H1 (cell line): ENCODE measurements at regions not wholly inside any gene's neighbourhood (a gene's known extent, or its start where the extent isn't known, plus 50 kb on each side); places are given as distances from the start of the nearest gene placed in this dataset.

Experiments used
- CTCF ChIA-PET: fragments of 300-600 bp; sonication (Branson Sonifier 250); formaldehyde crosslinking; loops from one replicate; lab custom pipeline; 2021; ENCODE audit not compliant: partially characterized antibody; lab: Charles Lee
- POLR2A ChIA-PET: fragments of 300-600 bp; sonication (Branson Sonifier 250); formaldehyde crosslinking; loops from one replicate; lab custom pipeline; 2021; ENCODE audit warnings: inconsistent platforms; ENCODE audit not compliant: partially characterized antibody; lab: Charles Lee
- DNase-seq, 2 experiments: peaks; one replicate each; pipeline versions ENCODE4 v3.0.0 to v3.0.0-alpha.2; 2010 to 2022; ENCODE audit warnings: low spot score in 2 of 2, low read depth in 1 of 2, mixed read lengths in 1 of 2
- FAIRE-seq: peaks from 2 replicates; lab custom pipeline; 2011; peaks lifted over from hg19 to GRCh38; lab: Jason Lieb, UNC
- H2AFZ ChIP-seq: 2 replicates; pipeline ENCODE4 v1.8.1; 2012; ENCODE audit warnings: low read length, inconsistent platforms
- H2AK5ac ChIP-seq: 2 replicates; pipeline ENCODE4 v1.6.1; 2013; ENCODE audit warnings: low read depth, low read length
- H2BK120ac ChIP-seq: replicated peaks from 2 replicates; pipeline ENCODE3; 2013; ENCODE audit warnings: low read depth, low read length, inconsistent platforms
- H2BK12ac ChIP-seq: 2 replicates; pipeline ENCODE4 v1.6.1; 2013; ENCODE audit warnings: low read depth, low read length
- H2BK15ac ChIP-seq: 2 replicates; pipeline ENCODE4 v1.6.1; 2013; ENCODE audit warnings: low read length
- H2BK20ac ChIP-seq: 2 replicates; pipeline ENCODE4 v1.6.1; 2013; ENCODE audit warnings: low read length
- H2BK5ac ChIP-seq: 2 replicates; pipeline ENCODE4 v1.6.1; 2013; ENCODE audit warnings: low read depth, low read length
- H3K14ac ChIP-seq: 2 replicates; pipeline ENCODE4 v1.6.1; 2013; ENCODE audit warnings: inconsistent platforms; ENCODE audit not compliant: insufficient read length
- H3K18ac ChIP-seq: 2 replicates; pipeline ENCODE4 v1.6.1; 2013; ENCODE audit warnings: low read length; ENCODE audit errors: extremely low read depth
- H3K23ac ChIP-seq: 2 replicates; pipeline ENCODE4 v1.6.1; 2013; ENCODE audit warnings: inconsistent platforms; ENCODE audit not compliant: insufficient read length
- H3K23me2 ChIP-seq: 2 replicates; pipeline ENCODE4 v1.6.1; 2013; ENCODE audit warnings: low read depth, low read length
- H3K27ac ChIP-seq: 2 replicates; pipeline ENCODE4 v1.6.1; 2011; ENCODE audit warnings: low read depth, low read length, inconsistent platforms
- H3K27me3 ChIP-seq, 4 experiments: replicated peaks in 1 of 4; 1 replicate in 1 of 4; 2 replicates in 3 of 4; pipeline versions ENCODE4 v1.6.1 to v1.8.1; 2011 to 2013; ENCODE audit warnings: low read length in 3 of 4, mild to moderate bottlenecking in 3 of 4, inconsistent platforms in 2 of 4, mixed read lengths in 2 of 4, moderate library complexity in 1 of 4; ENCODE audit not compliant: control insufficient read depth in 3 of 4, insufficient read depth in 3 of 4; ENCODE audit errors: extremely low read depth in 1 of 4
- H3K36me3 ChIP-seq, 4 experiments: 2 replicates each; pipeline versions ENCODE4 v1.6.1 to v1.8.1; 2011 to 2013; ENCODE audit warnings: mild to moderate bottlenecking in 4 of 4, low read length in 3 of 4, moderate library complexity in 2 of 4, control low read depth in 1 of 4, inconsistent platforms in 1 of 4; ENCODE audit not compliant: insufficient read depth in 4 of 4, control insufficient read depth in 2 of 4
- H3K4ac ChIP-seq: replicated peaks from 2 replicates; pipeline ENCODE3; 2013; ENCODE audit warnings: low read length, low read depth, mixed read lengths, inconsistent platforms; ENCODE audit not compliant: insufficient read length
- H3K4me1 ChIP-seq, 4 experiments: replicated peaks in 1 of 4; 1 replicate in 1 of 4; 2 replicates in 3 of 4; pipeline versions ENCODE4 v1.6.1 to v1.8.1; 2011 to 2013; ENCODE audit warnings: low read length in 3 of 4, inconsistent platforms in 2 of 4, mixed read lengths in 1 of 4; ENCODE audit not compliant: insufficient read depth in 4 of 4, control insufficient read depth in 3 of 4
- H3K4me2 ChIP-seq, 2 experiments: 2 replicates each; pipeline versions ENCODE4 v1.6.1 to v1.8.1; 2011 to 2013; ENCODE audit warnings: low read depth in 2 of 2, low read length in 2 of 2, control low read depth in 1 of 2, inconsistent platforms in 1 of 2, mild to moderate bottlenecking in 1 of 2; ENCODE audit not compliant: insufficient read depth in 1 of 2
- H3K4me3 ChIP-seq, 4 experiments: fragments of 200-600, 300-600 bp in 1 of 4; sonication (generic), shearing (Covaris generic), sonication (Bioruptor Twin) in 1 of 4; 2 replicates each; pipeline versions ENCODE4 v1.5.1 to v1.8.1; 2011 to 2016; ENCODE audit warnings: low read length in 4 of 4, low read depth in 3 of 4, control low read depth in 2 of 4, inconsistent platforms in 2 of 4, mild to moderate bottlenecking in 2 of 4, mixed read lengths in 1 of 4, moderate library complexity in 1 of 4; ENCODE audit not compliant: insufficient read depth in 2 of 4; ENCODE audit errors: extremely low read depth in 1 of 4
- H3K56ac ChIP-seq: replicated peaks from 2 replicates; pipeline ENCODE3; 2013; ENCODE audit warnings: low read depth, mild to moderate bottlenecking, mixed read lengths, low read length, inconsistent platforms; ENCODE audit not compliant: insufficient read length
- H3K79me1 ChIP-seq: 2 replicates; pipeline ENCODE4 v1.6.1; 2013; ENCODE audit warnings: low read depth, low read length, control low read depth
- H3K79me2 ChIP-seq, 2 experiments: 2 replicates each; pipeline versions ENCODE4 v1.6.1 to v1.8.1; 2012 to 2013; ENCODE audit warnings: low read length in 2 of 2, mild to moderate bottlenecking in 2 of 2, inconsistent platforms in 1 of 2; ENCODE audit not compliant: insufficient read depth in 2 of 2, control insufficient read depth in 1 of 2
- H3K9ac ChIP-seq, 4 experiments: replicated peaks in 1 of 4; 1 replicate in 1 of 4; 2 replicates in 3 of 4; pipeline versions ENCODE4 v1.6.1 to v1.8.1; 2011 to 2013; ENCODE audit warnings: low read depth in 3 of 4, low read length in 3 of 4, control low read depth in 2 of 4, mild to moderate bottlenecking in 2 of 4, moderate library complexity in 2 of 4, inconsistent platforms in 1 of 4; ENCODE audit errors: extremely low read depth in 1 of 4
- H3K9me3 ChIP-seq, 2 experiments: 2 replicates each; pipeline versions ENCODE4 v1.6.1 to v1.8.1; 2012 to 2013; ENCODE audit warnings: mild to moderate bottlenecking in 2 of 2, moderate library complexity in 2 of 2, control low read depth in 1 of 2, inconsistent platforms in 1 of 2, low read depth in 1 of 2, low read length in 1 of 2, mixed read lengths in 1 of 2; ENCODE audit not compliant: insufficient read depth in 2 of 2
- H4K20me1 ChIP-seq, 2 experiments: replicated peaks in 1 of 2; 2 replicates each; pipeline versions ENCODE3 to v1.8.1; 2011 to 2013; ENCODE audit warnings: inconsistent platforms in 2 of 2, low read length in 2 of 2, mild to moderate bottlenecking in 1 of 2; ENCODE audit not compliant: insufficient read depth in 2 of 2, control insufficient read depth in 1 of 2
- H4K5ac ChIP-seq: 2 replicates; pipeline ENCODE4 v1.6.1; 2013; ENCODE audit warnings: low read length, low read depth, mixed read lengths, inconsistent platforms; ENCODE audit not compliant: insufficient read length
- H4K8ac ChIP-seq: 2 replicates; pipeline ENCODE4 v1.8.0; 2013; ENCODE audit warnings: mild to moderate bottlenecking, moderate library complexity, low read length, inconsistent platforms; ENCODE audit not compliant: insufficient read depth; ENCODE audit errors: extremely low read depth
- H4K91ac ChIP-seq: replicated peaks from 2 replicates; pipeline ENCODE3; 2013; ENCODE audit warnings: low read length, mixed read lengths, inconsistent platforms; ENCODE audit not compliant: insufficient read length
- MAFK ChIP-seq: IDR thresholded peaks from 2 replicates; pipeline ENCODE4 v1.6.1; 2012; ENCODE audit warnings: low read depth, mild to moderate bottlenecking, improper control_type of control experiment, low read length
- SP2 ChIP-seq: IDR thresholded peaks from 2 replicates; pipeline ENCODE4 v1.6.1; 2012; ENCODE audit warnings: mild to moderate bottlenecking, low read length, inconsistent platforms
- WGBS, 2 experiments: shearing (Covaris generic) in 1 of 2; methylation state at CpG; one replicate each; pipeline versions ENCODE4 v1.1.6 to v1.1.7; 2013 to 2015; ENCODE audit warnings: low lambda C conversion rate in 2 of 2, mixed read lengths in 2 of 2, inconsistent platforms in 1 of 2, low coverage in 1 of 2, missing lambda C conversion rate in 1 of 2; ENCODE audit not compliant: insufficient replicate concordance in 2 of 2, insufficient coverage in 1 of 2, insufficient read length in 1 of 2; ENCODE audit errors: extremely low coverage in 1 of 2, missing lambda C conversion rate in 1 of 2; 5-methylcytosine and 5-hydroxymethylcytosine counted together

DNA sequence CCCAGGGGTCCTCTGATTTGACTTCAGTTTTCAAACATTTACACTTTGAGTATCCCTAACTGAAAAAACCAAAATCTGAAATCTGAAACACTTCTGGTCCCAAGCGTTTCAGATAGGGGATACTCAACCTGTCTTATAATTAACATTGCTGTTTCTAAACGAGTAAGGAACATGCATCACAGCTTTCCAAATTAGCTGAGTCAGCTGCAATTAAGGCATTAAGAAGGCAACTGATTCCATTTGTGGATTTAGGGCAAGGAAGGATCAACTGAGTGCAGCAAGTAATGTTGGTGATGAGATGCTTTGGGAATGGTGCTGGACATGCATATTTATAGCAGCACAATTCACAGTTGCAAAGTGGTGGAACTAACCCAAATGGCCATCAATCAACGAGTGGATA lies 168.6 kb downstream of the ACER2 start:
- Histone ChIP-seq H4K20me1 (no peaks in the 10 kb centered on the region), H4K5ac (no peak overlapping the region), H2AK5ac (no peak overlapping the region), H2BK120ac (no peak overlapping the region), H2BK12ac (no peak overlapping the region), H3K14ac (no peak overlapping the region), H3K18ac (no peak overlapping the region), H3K27me3 (no peaks in the 10 kb centered on the region), H2AFZ (no peak overlapping the region), H3K4me1 (no peaks in the 10 kb centered on the region), H2BK15ac (no peak overlapping the region), H2BK5ac (no peak overlapping the region), H3K9me3 (no peaks in the 10 kb centered on the region), H2BK20ac (no peak overlapping the region), H3K4ac (no peak overlapping the region), H3K9ac (no peak overlapping the region), H3K23ac (no peak overlapping the region), H4K91ac (no peak overlapping the region), H3K4me2 (no peak overlapping the region), H3K27ac (no peak overlapping the region), H4K8ac (no peak overlapping the region), H3K56ac (no peak overlapping the region), H3K36me3 (no peaks in the 10 kb centered on the region), H3K79me1 (peaks cover 2% of the 10 kb centered on the region; the same call in 1 of the 2 replicates), H3K79me2 (no peaks in the 10 kb centered on the region), H3K4me3 (no peak overlapping the region), H3K23me2 (no peaks in the 10 kb centered on the region)
- DNase-seq (no peak), FAIRE-seq (no peak)
- 83% methylated on average over 3 of the region's 3 CpGs; no CpG with 5 or more reads in 1 of the 2 experiments for WGBS, 2 experiments
- peak; percentile 84 for TF ChIP-seq MAFK
- TF ChIP-seq SP2 = no peak
- CTCF ChIA-PET = interaction anchor here (0.7 kb wide), 1 partner anchor 345 kb away, joined by 3 read pairs; no protein-coding TSS in a partner anchor
- POLR2A ChIA-PET = no interaction called here
